Activated CD4-positive, alpha-beta memory T cell treated with anti-CD3 and anti-CD28 coated beads for 36 hours (primary cell): ENCODE measurements at regions not wholly inside any gene's neighbourhood (a gene's known extent, or its start where the extent isn't known, plus 50 kb on each side); places are given as distances from the start of the nearest gene placed in this dataset.

Source experiments
- CTCF ChIA-PET: fragments of 350-600 bp; sonication (Branson Sonifier 250); formaldehyde crosslinking; loops from one replicate; lab custom pipeline; 2021; ENCODE audit warnings: antibody characterized with exemption, inconsistent platforms; lab: Charles Lee
- POLR2A ChIA-PET: fragments of 350-600 bp; sonication (Branson Sonifier 250); formaldehyde crosslinking; loops from one replicate; lab custom pipeline; 2021; ENCODE audit warnings: antibody characterized with exemption; lab: Charles Lee
- DNase-seq: peaks from one replicate; pipeline ENCODE4 v3.0.0-alpha.2; 2020
- H3K27ac Mint-ChIP-seq: one replicate; pipeline ENCODE4 v1.8.0; 2021; ENCODE audit warnings: mixed read lengths
- H3K27me3 Mint-ChIP-seq: one replicate; pipeline ENCODE4 v1.8.0; 2021; ENCODE audit warnings: mixed read lengths
- H3K36me3 Mint-ChIP-seq: one replicate; pipeline ENCODE4 v1.8.0; 2021; ENCODE audit warnings: mixed read lengths
- H3K4me1 Mint-ChIP-seq: one replicate; pipeline ENCODE4 v1.8.0; 2021; ENCODE audit warnings: low read depth, mixed read lengths
- H3K4me3 Mint-ChIP-seq: one replicate; pipeline ENCODE4 v1.8.0; 2021; ENCODE audit warnings: mild to moderate bottlenecking, mixed read lengths
- H3K9me3 Mint-ChIP-seq: one replicate; pipeline ENCODE4 v1.8.0; 2021; ENCODE audit warnings: mixed read lengths
- intact Hi-C: fragments of 100-400 bp; cut with micrococcal nuclease; formaldehyde crosslinking; loops from one replicate; pipeline ENCODE4 v1.15.1; 2023

DNA sequence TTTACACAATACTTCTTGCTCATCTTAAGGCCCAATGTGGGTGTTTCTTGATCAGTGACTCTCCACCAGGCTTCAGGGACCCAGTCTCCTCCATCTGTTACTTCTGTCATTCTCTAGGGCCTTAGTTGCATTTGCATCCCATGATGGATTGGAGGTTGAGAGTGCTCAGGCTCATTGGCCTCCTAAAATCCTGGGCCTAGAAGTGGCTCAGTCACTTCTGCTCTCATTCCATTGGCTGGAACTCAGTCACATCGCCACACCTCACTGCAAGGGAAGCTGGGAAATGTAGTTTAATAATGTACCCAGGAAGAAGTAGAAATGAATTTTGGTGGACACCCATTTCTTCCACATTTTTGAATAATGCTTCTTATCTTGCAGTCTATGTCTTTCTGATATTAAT is 223.5 kb downstream of the HRH4 start:
- DNase-seq, result no peak
- intact Hi-C loops, result no loop called here
- H3K27me3 Mint-ChIP-seq, result peaks cover 13% of the 10 kb centered on the region

GRCh38 chr18:24685254-24685959 is 225.0 kb downstream of the HRH4 start:
- POLR2A ChIA-PET, result no interaction called here
- CTCF ChIA-PET, result no interaction called here
- DNase-seq, result no peak
- no peaks in the 10 kb centered on the region for H3K36me3 Mint-ChIP-seq
- H3K4me1 Mint-ChIP-seq, result no peaks in the 10 kb centered on the region
- H3K4me3 Mint-ChIP-seq, result no peak overlapping the region
- H3K27ac Mint-ChIP-seq, result no peak overlapping the region
- no peaks in the 10 kb centered on the region for H3K9me3 Mint-ChIP-seq
- peaks cover 9% of the 10 kb centered on the region for H3K27me3 Mint-ChIP-seq
- intact Hi-C loops, result no loop called here

More for the DNA sequence above, 223.5 kb downstream of the HRH4 start:
- Mint-ChIP-seq H3K36me3 (no peaks in the 10 kb centered on the region), H3K4me3 (no peak overlapping the region), H3K9me3 (no peaks in the 10 kb centered on the region), H3K27ac (no peak overlapping the region), H3K4me1 (peaks cover under 1% of the 10 kb centered on the region)
- POLR2A ChIA-PET, result no interaction called here
- CTCF ChIA-PET, result no interaction called here

GRCh38 chr18:24695168-24695567 is 234.7 kb downstream of the HRH4 start:
- ChIA-PET POLR2A (no interaction called here), CTCF (interaction anchor here (0.5 kb wide), 1 partner anchor 304 kb away, joined by 3 read pairs; no protein-coding TSS in a partner anchor)
- Mint-ChIP-seq H3K27ac (no peak overlapping the region), H3K27me3 (peaks cover 6% of the 10 kb centered on the region), H3K36me3 (peaks cover 3% of the 10 kb centered on the region), H3K9me3 (peaks cover 27% of the 10 kb centered on the region), H3K4me1 (no peaks in the 10 kb centered on the region), H3K4me3 (no peak overlapping the region)
- DNase-seq, result no peak
- intact Hi-C loops, result no loop called here

DNA sequence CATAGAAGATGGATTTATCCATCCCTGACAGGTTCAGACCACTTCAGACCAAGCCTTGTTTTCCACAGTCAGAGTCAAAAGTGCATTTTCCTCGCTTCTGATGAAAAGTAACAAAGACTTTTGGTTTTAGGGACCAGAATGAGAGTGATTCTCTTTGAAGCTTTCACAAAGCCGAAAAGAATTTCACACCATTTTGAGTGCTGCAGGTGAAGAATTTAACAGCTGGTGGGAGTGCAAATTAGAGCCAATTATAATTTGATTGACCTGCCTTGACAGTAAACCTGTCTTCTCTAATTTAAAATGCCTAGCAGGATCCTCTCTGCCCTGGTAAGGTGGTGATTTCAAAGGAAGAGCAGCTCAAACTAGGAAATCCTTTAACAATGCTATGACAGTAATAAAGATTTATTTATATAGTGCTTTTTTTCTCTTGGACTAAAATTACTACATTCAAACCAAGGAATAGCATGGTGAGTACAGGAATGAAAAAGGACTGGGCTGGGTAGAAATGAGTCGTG is 241.6 kb downstream of the HRH4 start:
- no peaks in the 10 kb centered on the region for H3K36me3 Mint-ChIP-seq
- H3K4me3 Mint-ChIP-seq, result no peak overlapping the region
- intact Hi-C loops, result no loop called here
- H3K4me1 Mint-ChIP-seq, result no peaks in the 10 kb centered on the region
- CTCF ChIA-PET, result no interaction called here
- POLR2A ChIA-PET, result no interaction called here
- H3K27me3 Mint-ChIP-seq, result peaks cover 5% of the 10 kb centered on the region
- no peak overlapping the region for H3K27ac Mint-ChIP-seq
- H3K9me3 Mint-ChIP-seq, result peaks cover 8% of the 10 kb centered on the region
- no peak for DNase-seq

GRCh38 chr18:24703316-24703715 is 242.9 kb downstream of the HRH4 start:
- Mint-ChIP-seq H3K9me3 (peaks cover 8% of the 10 kb centered on the region), H3K4me1 (no peaks in the 10 kb centered on the region)
- CTCF ChIA-PET, result no interaction called here

GRCh38 chr18:24704946-24705630 is 244.7 kb downstream of the HRH4 start:
- POLR2A ChIA-PET, result no interaction called here
- peaks cover 8% of the 10 kb centered on the region for H3K9me3 Mint-ChIP-seq
- no peaks in the 10 kb centered on the region for H3K4me1 Mint-ChIP-seq
- H3K4me3 Mint-ChIP-seq, result no peak overlapping the region
- peaks cover 2% of the 10 kb centered on the region for H3K27me3 Mint-ChIP-seq
- H3K36me3 Mint-ChIP-seq, result no peaks in the 10 kb centered on the region
- CTCF ChIA-PET, result no interaction called here
- intact Hi-C loops, result no loop called here
- DNase-seq, result no peak
- no peak overlapping the region for H3K27ac Mint-ChIP-seq

More at GRCh38 chr18:24703316-24703715, 242.9 kb downstream of the HRH4 start:
- no peak for DNase-seq
- Mint-ChIP-seq H3K36me3 (no peaks in the 10 kb centered on the region), H3K4me3 (no peak overlapping the region), H3K27ac (no peak overlapping the region), H3K27me3 (peaks cover 5% of the 10 kb centered on the region)
- POLR2A ChIA-PET, result no interaction called here
- intact Hi-C loops, result no loop called here

GRCh38 chr18:24710474-24710873 is 250.0 kb downstream of the HRH4 start:
- H3K36me3 Mint-ChIP-seq, result no peaks in the 10 kb centered on the region
- H3K27ac Mint-ChIP-seq, result no peak overlapping the region
- no peak overlapping the region for H3K4me3 Mint-ChIP-seq
- ChIA-PET CTCF (no interaction called here), POLR2A (no interaction called here)
- H3K27me3 Mint-ChIP-seq, result peaks cover 1% of the 10 kb centered on the region
- no peaks in the 10 kb centered on the region for H3K4me1 Mint-ChIP-seq
- DNase-seq, result no peak
- H3K9me3 Mint-ChIP-seq, result no peaks in the 10 kb centered on the region
- intact Hi-C loops, result no loop called here

DNA sequence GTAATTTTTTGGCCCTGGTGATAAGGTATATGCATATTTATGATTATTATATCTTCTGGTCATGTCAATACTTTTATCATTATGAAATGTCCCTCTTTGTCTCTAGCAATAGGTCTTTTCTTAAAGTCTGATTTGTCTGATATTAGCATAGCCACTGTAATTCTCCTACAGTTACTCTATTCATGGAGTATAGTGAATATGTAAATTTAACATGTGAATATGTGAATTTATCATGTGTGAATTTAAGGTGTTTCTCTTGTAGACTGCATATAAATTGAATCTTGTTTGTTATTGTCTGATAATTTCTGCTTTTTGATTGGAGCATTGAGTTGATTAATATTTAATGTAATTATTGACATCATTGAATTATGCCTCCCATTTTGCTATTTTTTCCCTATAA is 259.4 kb downstream of the HRH4 start:
- no peak overlapping the region for H3K4me3 Mint-ChIP-seq
- ChIA-PET CTCF (no interaction called here), POLR2A (no interaction called here)
- peaks cover 6% of the 10 kb centered on the region for H3K27me3 Mint-ChIP-seq
- H3K9me3 Mint-ChIP-seq, result no peaks in the 10 kb centered on the region
- no peak for DNase-seq
- intact Hi-C loops, result no loop called here
- no peaks in the 10 kb centered on the region for H3K4me1 Mint-ChIP-seq
- H3K27ac Mint-ChIP-seq, result no peak overlapping the region
- no peaks in the 10 kb centered on the region for H3K36me3 Mint-ChIP-seq

DNA sequence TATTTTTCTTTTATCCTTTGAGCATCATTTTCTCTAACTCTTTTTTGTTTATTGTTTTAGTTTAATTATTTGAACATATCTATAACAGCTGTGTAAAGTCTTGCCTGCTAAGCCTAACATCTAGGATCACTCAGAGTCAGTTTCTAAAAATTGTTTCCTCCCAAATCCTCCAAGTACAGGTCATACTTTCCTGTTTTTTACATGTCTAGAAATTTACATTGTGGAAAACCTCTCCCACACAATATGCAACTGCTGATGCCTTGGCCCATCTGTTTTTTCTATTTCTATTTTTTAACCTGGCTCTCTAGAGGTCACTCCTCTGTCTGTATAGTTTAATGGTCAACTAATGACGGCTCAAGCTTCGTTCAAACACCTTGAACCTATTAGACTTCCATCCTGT is 261.0 kb downstream of the HRH4 start:
- ChIA-PET POLR2A (no interaction called here), CTCF (no interaction called here)
- DNase-seq, result no peak
- Mint-ChIP-seq H3K9me3 (no peaks in the 10 kb centered on the region), H3K27me3 (peaks cover 6% of the 10 kb centered on the region), H3K27ac (no peak overlapping the region), H3K36me3 (no peaks in the 10 kb centered on the region), H3K4me3 (no peak overlapping the region), H3K4me1 (no peaks in the 10 kb centered on the region)
- intact Hi-C loops, result no loop called here

- Mint-ChIP-seq H3K27me3 (peaks cover 2% of the 10 kb centered on the region), H3K9me3 (no peaks in the 10 kb centered on the region), H3K27ac (no peak overlapping the region), H3K36me3 (no peaks in the 10 kb centered on the region), H3K4me3 (no peak overlapping the region), H3K4me1 (no peaks in the 10 kb centered on the region)
- DNase-seq, result no peak
- intact Hi-C loops, result loop anchor here (1.0 to 2.0 kb wide), 4 partner anchors 126 to 365 kb away; no protein-coding TSS in a partner anchor
- CTCF ChIA-PET, result interaction anchor here (0.7 to 3.2 kb wide), 25 partner anchors 8 to 366 kb away, joined by 3 to 27 read pairs (median 5); no protein-coding TSS in a partner anchor
- POLR2A ChIA-PET, result no interaction called here
Measured at GRCh38 chr18:24725644-24726415, 265.4 kb downstream of the HRH4 start.

DNA sequence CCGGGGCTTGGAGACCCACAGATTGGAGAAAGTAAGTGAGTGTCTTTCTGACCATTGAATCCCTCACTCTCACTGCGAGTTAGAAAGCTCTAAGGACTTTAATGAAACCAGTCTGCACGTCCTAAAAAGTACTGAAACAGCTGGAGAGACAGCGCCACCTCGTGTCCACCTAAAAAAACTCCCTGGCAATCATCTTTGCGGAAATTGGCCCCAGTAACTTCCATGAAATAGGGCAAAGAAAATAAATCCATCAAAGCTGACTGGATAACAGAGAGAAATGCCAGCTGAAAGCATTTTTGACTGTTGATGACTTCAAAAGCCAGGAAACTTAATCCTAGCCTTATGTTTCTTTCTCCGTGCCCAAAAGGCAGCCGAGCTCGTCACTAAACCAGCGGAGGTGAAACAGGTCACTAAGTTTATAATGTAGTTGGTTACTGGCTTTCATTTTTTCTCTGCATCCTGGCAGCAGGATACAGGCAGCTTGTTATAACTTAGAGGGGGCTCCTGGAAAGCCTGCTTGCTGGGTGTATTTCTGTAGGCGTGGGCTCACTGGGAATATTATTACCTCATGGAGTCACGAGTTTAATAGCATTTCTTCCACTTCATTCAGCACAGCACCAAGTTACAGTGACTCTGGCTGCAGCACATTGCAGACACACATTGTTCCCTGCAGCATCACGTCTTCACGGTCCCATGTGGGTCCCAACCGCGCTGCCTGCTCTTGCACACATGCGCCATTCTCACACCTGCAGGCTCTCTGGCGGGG is 266.5 kb downstream of the HRH4 start:
- Mint-ChIP-seq H3K27me3 (no peaks in the 10 kb centered on the region), H3K27ac (no peak overlapping the region), H3K4me1 (no peaks in the 10 kb centered on the region), H3K4me3 (no peak overlapping the region), H3K36me3 (no peaks in the 10 kb centered on the region), H3K9me3 (no peaks in the 10 kb centered on the region)
- POLR2A ChIA-PET, result interaction anchor here (0.8 kb wide), 1 partner anchor 656 kb away, joined by 3 read pairs; no protein-coding TSS in a partner anchor
- DNase-seq, result peak; percentile 63
- intact Hi-C loops, result loop anchor here (1.0 to 2.0 kb wide), 4 partner anchors 127 to 366 kb away; no protein-coding TSS in a partner anchor
- CTCF ChIA-PET, result interaction anchor here (0.6 to 3.2 kb wide), 32 partner anchors 9 to 367 kb away, joined by 3 to 27 read pairs (median 4); no protein-coding TSS in a partner anchor
